HL-60 (cell line): ENCODE measurements at regions not wholly inside any gene's neighbourhood (a gene's known extent, or its start where the extent isn't known, plus 50 kb on each side); places are given as distances from the start of the nearest gene placed in this dataset.

Source experiments
- DNase-seq, 2 experiments: peaks; one replicate each; pipeline ENCODE4 v3.0.0-alpha.2; 2010 to 2020; ENCODE audit warnings: low read depth in 1 of 2, low spot score in 1 of 2
- H3K27ac ChIP-seq: fragments of 250-450 bp; sonication (Bioruptor Pico); replicated peaks from 2 replicates; pipeline ENCODE4 v1.5.1; 2020; ENCODE audit warnings: mild to moderate bottlenecking, moderate library complexity
- H3K27me3 ChIP-seq: fragments of 250-450 bp; sonication (Bioruptor Pico); 2 replicates; pipeline ENCODE4 v1.5.1; 2021; ENCODE audit warnings: mild to moderate bottlenecking, moderate library complexity; ENCODE audit not compliant: insufficient read depth, poor library complexity, severe bottlenecking
- H3K4me3 ChIP-seq: replicated peaks from 2 replicates; pipeline ENCODE4 v1.5.1; 2011; ENCODE audit warnings: mild to moderate bottlenecking, control low read depth, low read length; ENCODE audit not compliant: insufficient read depth
- CTCF ChIP-seq: IDR thresholded peaks from one replicate; pipeline ENCODE4 v1.5.1; 2011; ENCODE audit warnings: low read length, control low read depth, inconsistent platforms; ENCODE audit not compliant: insufficient read depth
- GABPA ChIP-seq: IDR thresholded peaks from 2 replicates; pipeline ENCODE4 v1.6.1; 2012; ENCODE audit warnings: low read depth
- POLR2AphosphoS5 ChIP-seq: IDR thresholded peaks from 2 replicates; pipeline ENCODE4 v1.6.1; 2012; ENCODE audit warnings: low read depth
- REST ChIP-seq: IDR thresholded peaks from 2 replicates; pipeline ENCODE4 v1.6.1; 2012; ENCODE audit warnings: low read depth; ENCODE audit not compliant: insufficient replicate concordance
- SPI1 ChIP-seq: IDR thresholded peaks from 2 replicates; pipeline ENCODE4 v1.6.1; 2012; ENCODE audit warnings: low read depth, mild to moderate bottlenecking, borderline replicate concordance

- Histone ChIP-seq H3K27ac (no peak overlapping the region), H3K4me3 (no peak overlapping the region), H3K27me3 (no peaks in the 10 kb centered on the region)
- no peak for DNase-seq
- TF ChIP-seq SPI1 (no peak), POLR2AphosphoS5 (no peak), GABPA (no peak), CTCF (no peak), REST (no peak)
Observed at GRCh38 chr2:216959433-216959832, 99.6 kb upstream of the TNP1 start.

- no peak for TF ChIP-seq SPI1
- no peak for TF ChIP-seq CTCF
- no peak for TF ChIP-seq REST
- TF ChIP-seq GABPA, result no peak
- no peak for TF ChIP-seq POLR2AphosphoS5
- DNase-seq, result no peak
- Histone ChIP-seq H3K4me3 (no peak overlapping the region), H3K27ac (no peak overlapping the region), H3K27me3 (no peaks in the 10 kb centered on the region)
Observed at GRCh38 chr2:216956820-216957493, 97.1 kb upstream of the TNP1 start.

- H3K27me3 ChIP-seq, result no peaks in the 10 kb centered on the region
- no peak overlapping the region for H3K27ac ChIP-seq
- no peak for TF ChIP-seq POLR2AphosphoS5
- TF ChIP-seq CTCF, result no peak
- no peak for TF ChIP-seq GABPA
- TF ChIP-seq REST, result no peak
- TF ChIP-seq SPI1, result no peak
- no peak for DNase-seq
- no peak overlapping the region for H3K4me3 ChIP-seq
Observed at GRCh38 chr2:216951171-216951570, 91.3 kb upstream of the TNP1 start.
